COLO668 (cell line): ENCODE measurements at regions not wholly inside any gene's neighbourhood (a gene's known extent, or its start where the extent isn't known, plus 50 kb on each side); places are given as distances from the start of the nearest gene placed in this dataset.

Source experiments
- DNase-seq: peaks from one replicate; lab custom pipeline; 2025; ENCODE audit not compliant: unreplicated experiment; lab: John Stamatoyannopoulos, UW

DNA sequence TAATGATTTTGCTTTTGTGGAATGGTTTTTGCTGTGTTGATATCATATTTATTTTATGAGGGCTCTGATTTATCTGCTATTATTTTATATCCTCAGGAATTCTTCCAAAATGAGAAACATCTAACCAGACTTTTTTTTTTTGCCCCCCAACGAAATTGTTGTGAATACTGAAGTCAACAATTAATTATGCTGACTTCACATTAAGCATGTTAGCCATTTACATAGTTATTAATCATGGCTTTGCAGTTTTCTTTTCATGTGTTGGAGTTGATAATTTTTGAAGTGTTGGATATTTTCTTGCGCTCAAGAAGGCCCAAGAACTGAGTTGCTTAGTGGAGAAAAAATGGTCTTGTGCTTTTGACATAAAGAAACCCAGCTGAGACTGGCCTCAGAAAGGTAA, 246.6 kb upstream of the CRY1 start:
- no peak for DNase-seq

GRCh38 chr12:107340898-107341297, 247.5 kb upstream of the CRY1 start:
- DNase-seq = no peak

GRCh38 chr12:107344035-107344808, 250.9 kb upstream of the CRY1 start:
- DNase-seq = no peak

- no peak for DNase-seq
Observed at GRCh38 chr12:107347261-107347660, 253.9 kb upstream of the CRY1 start.

- no peak for DNase-seq
Observed at GRCh38 chr12:107349008-107349747, 255.8 kb upstream of the CRY1 start.

- no peak for DNase-seq
Observed at GRCh38 chr12:107349839-107350238, 256.5 kb upstream of the CRY1 start.

DNA sequence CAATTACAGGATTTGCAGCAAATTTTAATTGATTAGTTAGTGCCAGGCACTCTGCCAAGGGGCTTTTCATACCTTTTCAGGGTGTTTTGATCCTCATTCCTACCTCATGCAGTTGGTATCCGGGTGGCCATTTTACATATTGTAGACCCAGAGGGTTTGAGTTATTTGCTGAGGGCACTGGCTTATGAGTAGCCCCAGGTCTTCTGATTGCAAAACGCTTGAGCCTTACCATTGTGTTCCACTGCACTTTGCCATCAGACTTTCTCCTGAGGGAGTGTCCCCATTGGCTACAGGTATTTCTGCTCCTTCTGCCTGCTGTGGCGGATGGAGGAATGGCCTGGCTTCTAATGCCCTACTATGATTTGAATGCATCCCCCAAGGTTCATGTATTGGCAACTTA, 257.8 kb upstream of the CRY1 start:
- no peak for DNase-seq

DNA sequence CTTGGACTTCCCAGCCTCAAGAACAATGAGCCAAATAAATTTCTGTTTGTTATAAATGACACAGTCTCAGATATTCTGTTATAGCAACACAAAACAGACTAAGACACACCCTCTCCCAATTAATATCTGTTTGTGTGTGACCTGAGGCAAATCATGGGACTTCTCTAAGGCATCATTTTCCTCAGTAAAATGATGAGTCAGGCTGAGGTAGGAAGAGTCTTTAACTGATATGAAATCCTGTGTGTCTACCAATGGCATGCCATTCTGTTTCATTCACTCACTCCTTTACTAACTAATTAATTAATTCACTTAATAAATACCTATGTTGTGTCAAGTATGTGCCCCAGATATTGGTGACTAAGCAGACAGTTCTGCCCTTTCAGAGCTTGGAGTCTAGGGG, 258.4 kb upstream of the CRY1 start:
- DNase-seq = no peak

GRCh38 chr12:107352347-107353081, 259.2 kb upstream of the CRY1 start:
- DNase-seq = no peak

GRCh38 chr12:107353312-107353711, 260.0 kb upstream of the CRY1 start:
- no peak for DNase-seq

DNA sequence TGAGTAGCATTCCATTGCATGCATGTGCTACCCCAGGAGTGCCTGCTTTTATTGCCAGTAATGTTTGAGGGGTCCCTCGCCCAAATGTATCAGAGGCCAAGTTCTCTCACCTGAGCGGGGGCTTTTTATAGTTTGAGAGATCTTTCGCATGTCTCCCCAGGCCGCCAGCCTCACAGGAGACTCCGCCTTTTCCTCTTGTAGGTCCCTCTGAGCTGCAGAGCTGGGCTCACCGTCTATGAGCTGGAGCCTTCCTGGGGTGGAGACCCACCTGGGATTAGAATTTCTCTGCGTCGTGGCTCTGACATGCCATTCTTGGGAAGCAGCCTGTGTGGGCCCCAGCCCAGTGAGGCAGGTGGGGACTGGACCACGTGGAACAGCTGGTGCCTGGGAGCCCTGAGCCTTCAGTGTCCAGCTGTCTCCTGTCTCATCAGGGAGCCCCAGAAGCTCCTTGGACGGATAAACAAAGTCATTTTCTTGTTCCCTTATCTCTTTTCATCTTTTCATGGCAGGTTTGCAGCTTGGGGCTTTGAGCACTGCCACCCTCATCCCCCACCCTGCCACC, 261.7 kb upstream of the CRY1 start:
- DNase-seq = no peak

GRCh38 chr12:107355612-107356011, 262.3 kb upstream of the CRY1 start:
- no peak for DNase-seq

GRCh38 chr12:107356266-107356936, 263.1 kb upstream of the CRY1 start:
- DNase-seq = no peak

DNA sequence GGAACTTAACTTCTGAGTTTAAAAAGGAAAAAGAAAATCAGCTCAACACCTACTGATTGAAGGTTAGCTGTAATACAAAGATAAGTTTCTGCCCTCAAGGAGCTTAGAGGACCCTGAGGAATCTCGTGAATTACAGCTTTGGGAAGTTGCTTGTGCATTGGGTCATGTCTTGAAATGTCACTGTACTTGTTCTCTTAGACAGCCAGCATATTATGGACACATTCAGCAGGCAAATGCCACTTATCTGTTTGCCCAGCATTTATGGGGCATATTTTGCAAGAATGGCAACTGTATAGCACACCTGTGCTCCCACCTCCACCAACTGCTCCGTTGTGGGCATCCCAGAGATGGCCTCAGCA, 263.6 kb upstream of the CRY1 start:
- no peak for DNase-seq

DNA sequence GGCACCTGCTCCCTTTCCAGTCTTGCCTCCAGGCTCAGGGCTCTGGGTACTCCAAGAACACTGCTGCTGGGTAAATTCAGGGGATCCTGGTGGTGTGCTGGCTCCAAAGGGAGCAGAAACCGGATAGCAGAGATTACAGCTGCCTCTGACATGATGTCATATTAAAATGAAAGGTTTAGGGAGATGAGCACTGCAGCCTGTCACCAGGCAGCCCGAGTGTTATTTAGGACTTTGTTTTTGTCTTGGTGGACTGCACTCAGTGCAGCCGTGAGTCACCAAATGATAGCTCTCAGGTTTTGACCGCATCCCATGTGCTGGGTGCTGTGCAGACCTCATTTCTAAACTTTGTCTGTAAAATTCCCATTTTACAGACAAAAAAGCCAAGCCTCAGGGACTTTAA, 266.0 kb upstream of the CRY1 start:
- no peak for DNase-seq

DNA sequence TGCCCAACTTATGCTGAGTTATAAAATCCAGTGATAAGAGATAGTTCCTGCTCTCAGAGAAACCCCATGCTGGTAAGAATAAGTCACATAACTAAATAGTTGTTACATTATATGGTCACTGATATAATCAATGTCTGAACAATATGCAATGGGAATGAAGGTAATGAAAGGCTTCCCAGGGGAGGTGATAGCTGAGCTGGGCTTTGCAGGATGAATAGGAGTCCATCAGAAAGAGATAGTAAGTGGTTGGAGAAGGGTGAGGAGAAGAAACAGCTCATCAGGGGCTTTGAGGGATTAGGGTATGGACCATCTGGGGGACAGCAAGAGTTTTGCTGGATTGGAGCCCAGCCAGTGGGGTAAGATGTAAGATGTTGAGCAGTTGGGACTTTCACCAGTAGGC, 266.7 kb upstream of the CRY1 start:
- DNase-seq = no peak

DNA sequence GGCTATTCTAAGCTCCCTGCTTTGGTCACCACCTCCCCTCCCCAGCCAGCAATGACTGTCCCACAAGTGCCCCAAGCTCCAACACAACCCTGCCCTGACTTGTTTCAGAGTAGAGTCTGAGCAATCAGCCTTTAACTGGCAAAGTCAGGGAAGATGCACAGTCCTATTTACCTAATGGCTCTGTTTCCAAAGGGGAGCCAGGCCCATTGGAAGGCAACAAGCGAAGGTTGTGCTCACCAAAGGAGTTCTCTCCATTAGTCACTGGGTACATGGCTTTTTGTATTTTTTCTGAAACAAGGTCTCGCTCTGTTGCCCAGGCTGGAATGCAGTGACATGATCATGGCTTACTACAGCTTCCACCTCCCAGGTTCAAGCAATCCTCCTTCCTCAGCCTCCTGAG, 267.1 kb upstream of the CRY1 start:
- no peak for DNase-seq

DNA sequence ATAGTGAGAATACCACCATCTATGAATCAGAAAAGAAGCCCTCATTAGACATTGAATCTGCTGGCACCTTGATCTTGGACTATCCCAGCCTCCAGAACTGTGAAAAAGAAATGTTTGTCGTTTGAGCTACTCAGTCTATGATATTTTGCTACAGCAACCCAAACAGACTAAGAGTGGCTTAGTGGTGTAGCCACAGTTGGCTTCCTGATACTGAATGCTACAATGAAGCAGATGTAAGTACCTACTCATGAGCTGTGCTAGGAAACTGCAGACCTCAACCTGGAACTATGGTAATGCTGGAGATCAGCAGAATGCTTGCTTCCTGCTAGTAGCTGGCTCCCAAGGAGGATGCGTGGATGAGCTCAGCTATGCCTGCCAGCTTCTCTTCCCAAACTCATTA, 268.6 kb upstream of the CRY1 start:
- no peak for DNase-seq

DNA sequence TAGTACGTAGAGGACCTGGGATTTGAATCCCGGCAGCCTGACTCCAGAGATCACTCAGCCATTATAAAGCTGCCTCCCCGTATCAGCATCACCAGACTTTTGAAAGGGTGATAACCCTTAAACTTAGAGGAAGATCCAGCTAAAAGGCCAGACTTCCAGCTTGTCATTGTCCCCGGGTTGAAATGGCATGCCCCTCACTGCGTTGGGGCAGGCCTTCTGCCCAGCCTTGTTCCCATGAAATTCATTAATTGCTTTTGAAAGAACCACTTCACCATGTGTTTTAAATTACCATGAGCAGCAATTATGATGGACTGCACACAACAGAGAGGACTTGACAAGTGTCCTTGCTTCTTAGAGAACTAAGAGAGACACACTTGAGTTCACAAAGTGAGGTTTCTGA, 269.6 kb upstream of the CRY1 start:
- DNase-seq = no peak

DNA sequence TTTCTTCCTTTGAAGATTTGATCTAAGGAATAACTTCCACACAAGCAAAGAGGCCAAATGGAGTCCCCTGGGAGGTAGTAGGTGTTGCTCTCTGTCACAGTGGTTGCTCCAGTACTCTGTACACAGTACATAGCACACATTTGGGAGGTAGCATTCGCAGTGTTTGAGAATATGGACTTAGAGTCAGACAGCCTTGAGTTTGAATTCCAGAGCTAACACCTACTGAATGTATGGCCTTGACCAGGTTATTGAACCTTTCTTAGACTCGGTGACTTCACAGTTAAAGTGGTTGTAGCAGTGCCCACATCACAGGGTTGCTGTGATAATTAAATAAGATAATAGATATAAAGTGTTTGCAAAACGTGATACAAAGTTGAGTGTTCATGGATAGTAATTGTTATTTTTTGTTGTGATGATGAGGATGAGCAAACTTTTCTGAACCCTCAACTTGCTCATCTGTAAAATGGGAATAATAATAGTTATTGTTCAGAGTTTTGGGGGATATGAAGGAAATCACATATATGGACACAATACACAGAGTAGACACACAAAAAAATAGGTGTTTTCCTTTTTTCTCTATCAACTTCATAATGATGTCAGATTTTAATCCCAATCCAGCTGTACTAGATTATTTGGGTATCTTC, 271.6 kb upstream of the CRY1 start:
- no peak for DNase-seq

DNA sequence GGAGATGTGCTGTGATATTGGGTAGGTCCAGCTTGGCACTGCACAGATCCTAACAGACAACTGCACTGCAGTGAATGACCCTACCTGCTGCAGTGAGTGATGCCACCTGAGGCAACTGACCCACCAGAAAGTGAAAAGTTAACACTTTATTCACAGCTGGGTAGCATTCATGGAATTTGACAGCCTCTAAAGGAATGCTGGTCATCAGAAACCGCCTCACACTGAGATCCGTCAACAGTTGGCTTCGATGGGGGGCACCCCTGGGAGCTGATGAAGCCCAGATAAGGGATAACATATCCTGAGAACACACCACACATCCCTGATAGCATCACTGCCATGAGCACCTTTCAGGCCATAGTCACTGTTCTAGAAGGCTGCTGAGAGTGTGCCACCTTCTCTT, 272.4 kb upstream of the CRY1 start:
- DNase-seq = no peak
